ENCODE measurements at regions not wholly inside any gene's neighbourhood (a gene's known extent, or its start where the extent isn't known, plus 50 kb on each side); places are given as distances from the start of the nearest gene placed in this dataset.
"Not testable (repeated sequence)": the region's sequence is repeated elsewhere in the genome, so short reads cannot be mapped to it uniquely, and the experiment has no call there.

DNA sequence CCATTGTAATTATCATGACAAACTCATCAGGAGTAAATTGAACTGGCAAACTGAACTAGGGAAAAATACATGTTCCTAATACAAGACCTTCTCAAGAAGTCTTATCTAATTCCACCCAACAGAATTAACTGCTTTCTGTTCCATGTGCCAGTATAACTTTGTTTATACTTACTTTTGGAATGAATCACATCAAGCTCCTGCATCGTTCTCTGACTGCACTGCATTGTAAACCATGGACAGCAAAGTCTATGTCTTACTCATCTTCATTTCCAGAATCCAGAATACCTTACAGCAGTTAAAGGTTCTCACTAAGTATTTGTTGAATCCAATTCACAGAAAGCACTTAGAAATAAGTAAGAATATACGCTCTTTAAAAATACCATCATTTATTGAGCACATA, 102.8 kb downstream of the PLK2 start:
- no peak for DNase-seq

DNA sequence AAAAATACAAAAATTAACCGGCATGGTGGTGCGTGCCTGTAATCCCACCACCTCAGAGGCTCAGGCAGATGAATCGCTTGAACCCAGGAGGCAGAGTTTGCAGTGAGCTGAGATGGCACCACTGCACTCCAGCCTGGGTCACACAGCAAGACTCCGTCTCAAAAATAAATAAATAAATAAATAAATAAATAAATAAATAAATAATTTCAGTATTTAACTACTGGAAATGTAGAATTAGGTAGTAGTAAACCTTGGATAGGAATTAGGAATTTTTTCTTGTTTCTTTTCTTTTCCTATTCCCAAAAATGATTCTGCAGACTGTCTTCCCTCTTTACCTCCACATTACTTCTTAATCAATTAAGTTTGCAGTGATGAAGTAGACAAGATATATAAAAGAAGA, 103.2 kb downstream of the PLK2 start:
- no peak for DNase-seq

DNA sequence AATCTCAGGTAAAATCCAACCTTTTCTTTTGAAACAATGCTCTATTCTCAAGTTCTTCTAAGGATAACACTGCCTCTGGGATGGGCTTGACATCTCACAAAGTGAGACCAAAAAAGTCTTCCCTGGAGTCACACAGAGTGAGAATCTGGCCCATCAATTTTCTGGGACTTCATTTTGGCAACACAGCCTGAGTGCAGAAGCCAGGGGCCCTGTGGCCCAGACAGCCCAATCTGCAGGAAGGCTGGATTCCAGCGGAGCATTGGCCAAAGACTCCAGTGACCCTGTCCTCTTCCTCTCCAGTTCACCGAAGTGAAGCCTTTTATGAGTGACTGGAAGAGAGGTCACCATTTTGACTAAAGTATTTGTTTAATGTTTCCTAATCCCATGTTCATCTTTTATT, 105.1 kb downstream of the PLK2 start:
- no peak for DNase-seq

DNA sequence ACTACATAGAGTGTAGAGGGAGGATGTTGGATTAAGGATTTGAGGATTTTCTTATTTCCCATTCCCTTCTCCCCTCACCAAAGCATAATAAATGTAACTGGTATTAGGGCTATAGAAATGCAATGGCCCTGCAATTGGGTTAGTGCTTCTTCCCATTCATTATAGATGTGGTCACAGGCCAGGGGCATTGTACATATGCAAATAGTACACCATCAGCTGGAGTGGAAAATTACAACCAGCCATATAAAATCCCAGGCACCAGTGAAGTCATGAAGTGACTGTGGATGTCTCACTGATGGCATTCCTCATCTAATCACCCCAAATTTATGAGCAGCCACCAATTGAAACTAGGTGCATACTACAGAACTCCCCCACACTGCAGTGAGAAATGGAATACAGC, 105.9 kb downstream of the PLK2 start:
- no peak for DNase-seq

DNA sequence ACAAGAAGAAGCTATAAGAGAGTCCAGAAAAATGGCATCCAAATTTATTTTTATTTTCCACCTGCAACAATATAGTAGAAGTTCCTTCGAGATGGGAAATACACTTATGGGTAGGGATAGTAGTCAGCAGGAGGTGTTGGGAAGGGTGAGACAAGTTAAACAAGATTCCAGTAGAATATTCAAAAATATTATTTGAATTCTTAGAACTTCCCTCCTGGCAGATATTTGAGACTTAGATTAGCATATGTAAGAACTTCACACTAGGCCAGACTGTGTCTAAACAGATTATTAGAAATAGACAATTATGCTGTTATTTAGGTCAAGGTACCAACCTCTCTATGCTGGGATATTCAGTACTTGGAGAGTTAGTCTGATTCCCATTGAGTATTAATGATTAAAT, 108.7 kb downstream of the PLK2 start:
- DNase-seq: no peak

DNA sequence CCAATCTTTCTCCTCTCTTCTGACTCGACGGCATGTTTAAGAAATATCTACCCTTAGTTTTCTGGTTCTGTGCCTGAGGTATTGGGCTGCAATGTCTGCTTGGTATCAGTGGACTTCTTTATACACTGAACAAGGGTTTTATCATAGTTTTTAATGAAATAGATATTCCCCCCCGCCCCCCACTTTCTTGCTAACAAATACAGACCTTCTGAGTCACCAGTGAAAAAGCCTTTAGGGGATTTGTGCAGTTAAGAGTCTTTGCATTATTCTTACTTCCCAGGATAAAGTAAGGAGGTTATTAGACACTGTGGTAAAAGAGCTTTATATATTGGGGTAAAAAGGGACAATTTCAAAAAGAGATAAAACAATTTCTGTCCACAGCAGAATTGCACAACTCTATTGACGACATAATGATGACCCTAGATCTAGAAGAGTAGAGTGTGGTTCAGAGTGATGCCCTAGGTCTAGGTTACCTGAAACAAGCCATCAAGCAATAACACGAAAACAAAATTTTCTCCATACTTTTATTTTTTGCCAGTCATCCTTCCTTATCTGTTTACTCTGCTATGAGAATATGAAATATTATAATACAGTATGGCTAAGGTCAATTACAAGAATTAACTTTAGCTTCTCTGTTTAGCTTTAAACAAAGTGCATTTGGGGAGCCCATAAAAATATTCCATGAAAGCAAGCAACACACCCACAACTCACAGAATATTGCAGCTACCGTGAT, 110.7 kb downstream of the PLK2 start:
- DNase-seq: no peak

DNA sequence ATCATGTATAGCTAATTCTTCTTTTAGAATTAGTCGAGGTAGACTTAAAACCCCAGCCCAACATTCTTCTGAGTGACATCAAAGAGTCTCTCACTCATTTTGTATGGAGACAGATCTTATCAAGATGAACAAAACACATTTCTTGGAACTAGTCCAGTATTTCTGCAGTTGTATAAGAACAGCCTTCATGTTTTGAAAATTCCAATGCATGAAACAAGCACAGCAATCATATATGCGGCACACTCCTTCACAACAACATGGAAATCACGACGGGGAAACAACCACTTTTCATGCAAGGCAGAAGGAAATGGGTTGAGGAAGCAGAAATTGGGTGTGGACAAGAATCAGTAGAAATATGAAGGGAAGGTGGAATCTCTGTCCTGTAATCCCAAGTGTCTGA, 113.8 kb downstream of the PLK2 start:
- no peak for DNase-seq

DNA sequence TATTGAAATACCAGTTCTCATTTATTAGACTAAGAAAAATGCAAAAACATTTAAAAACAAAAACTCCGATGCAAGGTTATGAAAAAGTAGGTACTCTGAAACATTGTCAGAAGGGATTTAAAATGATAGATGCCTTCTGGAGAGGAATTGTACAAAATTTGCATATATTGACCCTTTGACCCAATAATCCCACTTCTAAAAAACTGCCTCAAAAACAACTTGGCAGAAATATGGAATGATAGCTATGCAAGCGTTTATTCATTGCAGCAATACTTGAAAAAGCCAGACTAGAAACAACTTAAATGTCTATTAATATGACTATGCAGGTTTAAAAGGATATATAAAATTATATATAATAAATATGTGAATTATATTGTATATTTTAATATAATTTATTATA, 118.4 kb downstream of the PLK2 start:
- DNase-seq: no peak

DNA sequence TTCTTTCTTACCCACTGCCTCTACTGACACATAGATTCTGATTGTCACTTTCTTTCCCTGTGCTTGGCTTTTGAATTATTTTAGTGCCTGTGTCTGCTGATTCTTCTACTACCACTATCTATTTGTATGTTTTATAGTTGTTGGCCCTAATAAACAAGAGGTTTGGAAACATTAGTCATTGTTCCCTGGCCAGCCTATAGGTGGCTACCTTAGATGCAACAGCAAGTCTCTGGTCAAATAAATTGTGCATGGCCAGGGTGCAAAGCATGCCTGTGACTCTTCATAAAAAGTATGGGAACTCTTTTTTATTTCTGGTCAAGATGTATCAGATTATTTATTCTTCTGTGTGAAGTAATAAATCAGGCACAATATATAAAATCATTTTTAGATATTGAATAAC, 124.4 kb downstream of the PLK2 start:
- no peak for DNase-seq

DNA sequence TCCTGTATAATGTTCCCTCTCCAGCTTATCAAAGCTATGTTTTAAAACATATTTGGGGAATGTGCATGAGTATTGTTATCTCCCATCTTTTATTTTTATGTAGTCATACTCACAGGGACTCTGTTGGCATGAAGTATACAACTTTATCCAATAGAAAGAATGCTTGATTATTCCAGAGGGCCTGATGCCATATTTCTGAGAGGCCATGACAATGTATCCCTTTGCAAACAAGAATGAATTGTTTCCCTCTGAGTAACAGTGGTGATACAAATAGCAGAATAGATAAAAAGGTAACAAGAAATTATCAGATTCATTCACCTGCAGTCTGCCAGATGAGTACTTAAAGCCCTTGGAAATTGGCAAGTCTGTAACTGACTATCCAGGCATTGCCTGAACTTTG, 125.9 kb downstream of the PLK2 start:
- DNase-seq: no peak

DNA sequence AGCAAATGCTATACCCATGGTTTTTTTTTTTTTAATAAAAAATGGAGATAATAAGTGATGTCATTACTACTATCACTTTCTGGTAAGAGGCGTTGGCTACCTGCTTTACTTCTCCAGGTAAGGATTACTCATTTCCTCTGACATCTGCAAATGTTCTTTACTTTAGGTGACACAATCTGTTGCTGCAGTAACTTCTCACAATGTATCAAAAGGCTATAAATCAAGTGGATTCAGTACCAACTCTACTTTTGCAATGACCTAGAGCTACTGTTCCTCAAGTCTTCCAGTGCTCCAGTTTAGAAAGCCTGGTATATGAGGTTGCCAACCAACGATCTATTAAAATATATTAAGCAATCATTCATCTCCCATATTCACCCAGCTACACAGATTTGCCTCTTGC, 129.1 kb downstream of the PLK2 start:
- DNase-seq: no peak

DNA sequence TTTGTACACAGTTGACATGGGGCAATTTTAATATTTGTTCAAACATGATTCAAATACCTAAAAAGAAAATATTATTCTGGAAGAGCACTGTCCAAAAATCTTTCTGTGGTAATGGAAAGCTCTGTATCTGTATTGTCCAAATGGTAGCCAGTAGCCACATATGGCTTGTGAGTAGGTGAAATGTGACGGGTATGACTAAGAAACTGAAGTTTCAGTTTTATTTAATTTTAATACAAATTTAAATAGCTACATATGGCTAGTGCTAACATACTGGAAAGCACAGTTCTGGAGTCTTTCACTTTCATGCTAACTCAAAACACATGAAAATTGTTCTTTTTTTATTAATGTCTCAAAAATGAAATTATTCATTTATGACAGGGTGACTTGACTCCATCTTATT, 132.6 kb downstream of the PLK2 start:
- DNase-seq: no peak

DNA sequence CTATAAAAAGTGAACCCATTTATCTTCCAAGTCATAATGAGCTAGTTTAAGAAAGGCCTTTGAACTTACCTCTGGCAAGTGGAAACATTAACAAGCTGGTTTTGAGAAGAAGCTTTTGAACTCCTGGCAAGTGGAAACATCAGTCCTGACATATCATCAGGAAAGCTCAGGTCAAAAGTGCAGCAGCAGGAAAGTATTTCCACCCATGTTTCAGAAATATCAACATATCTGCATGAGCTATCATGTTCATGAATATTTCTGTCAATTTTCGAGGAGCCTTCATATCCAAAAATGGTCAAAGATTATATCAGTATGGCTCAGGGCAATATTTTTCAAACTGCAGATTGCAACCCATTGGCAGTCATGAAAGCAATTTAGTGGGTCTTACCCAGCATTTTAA, 133.9 kb downstream of the PLK2 start:
- DNase-seq: no peak

DNA sequence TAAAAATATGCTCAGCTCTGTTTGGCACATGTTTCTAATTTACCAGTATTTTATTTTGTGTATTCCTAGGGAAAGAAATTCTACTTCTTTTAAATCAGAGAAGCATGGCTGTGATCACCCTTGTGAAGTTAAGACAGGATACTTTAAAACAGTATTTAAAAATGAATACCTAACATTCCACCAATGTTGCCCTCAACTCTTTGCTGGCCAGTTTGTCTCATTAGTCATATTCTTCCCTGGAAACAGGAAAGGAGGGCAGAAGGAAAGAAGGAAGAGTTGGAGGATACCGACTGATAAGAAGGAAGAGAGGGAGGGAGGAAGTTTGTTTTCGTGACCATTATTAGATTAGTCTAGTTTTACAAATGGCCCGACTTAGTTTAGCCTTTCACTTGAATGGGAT, 137.4 kb downstream of the PLK2 start:
- no peak for DNase-seq

DNA sequence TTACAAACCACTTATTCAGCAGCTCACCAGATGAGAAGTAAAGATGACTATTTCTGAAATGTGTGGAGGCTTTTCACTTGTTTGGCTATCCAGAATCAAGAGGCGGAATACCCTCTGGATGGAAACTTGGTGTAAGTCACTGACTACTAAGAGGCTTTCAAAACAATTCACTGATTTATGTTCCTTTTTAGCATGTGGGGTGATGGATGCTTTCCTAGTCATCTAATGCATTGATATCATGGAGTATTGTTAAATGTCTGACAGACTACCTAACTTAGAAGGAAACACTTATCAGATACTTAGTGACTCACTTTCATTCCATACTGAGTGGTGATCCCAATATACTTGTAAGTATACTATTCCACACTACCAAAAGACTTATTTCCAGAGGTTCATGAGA, 141.4 kb downstream of the PLK2 start:
- DNase-seq: no peak

DNA sequence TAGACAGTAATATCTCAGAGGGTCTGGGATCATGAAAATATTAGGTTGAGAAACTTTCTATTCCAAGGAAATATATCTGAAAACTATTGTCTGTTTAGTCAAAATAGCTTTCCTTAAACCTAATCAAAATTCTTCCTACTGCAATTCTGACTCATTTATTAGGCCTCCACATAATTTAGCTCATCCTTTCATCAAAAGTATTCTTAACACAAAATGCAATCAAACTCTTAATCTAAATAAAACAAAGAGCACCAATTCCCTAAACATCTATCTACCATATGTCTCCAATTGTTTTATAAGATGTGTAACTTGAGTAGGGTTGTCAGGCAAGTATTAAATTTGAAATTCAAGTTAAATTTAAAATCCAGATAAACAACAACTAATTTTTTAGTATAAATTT, 142.1 kb downstream of the PLK2 start:
- DNase-seq: no peak

DNA sequence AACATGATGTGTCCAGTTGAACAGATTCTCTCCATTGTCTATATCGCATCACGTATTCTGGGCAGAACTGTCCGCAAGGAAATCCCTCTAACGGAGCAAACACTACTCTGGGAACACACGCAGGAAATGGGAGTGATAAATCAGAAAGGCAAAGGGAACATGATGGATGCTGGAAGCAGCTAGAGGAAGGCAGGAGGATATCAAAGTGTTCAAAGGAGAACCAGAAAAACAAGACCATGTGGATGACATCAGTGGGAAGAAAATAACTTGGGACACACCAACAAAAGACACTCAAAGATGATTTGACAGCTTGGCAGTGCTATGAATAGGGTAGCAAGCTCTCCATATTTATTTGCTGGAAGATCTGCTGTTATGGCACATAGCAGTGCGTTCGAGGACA, 142.9 kb downstream of the PLK2 start:
- no peak for DNase-seq

DNA sequence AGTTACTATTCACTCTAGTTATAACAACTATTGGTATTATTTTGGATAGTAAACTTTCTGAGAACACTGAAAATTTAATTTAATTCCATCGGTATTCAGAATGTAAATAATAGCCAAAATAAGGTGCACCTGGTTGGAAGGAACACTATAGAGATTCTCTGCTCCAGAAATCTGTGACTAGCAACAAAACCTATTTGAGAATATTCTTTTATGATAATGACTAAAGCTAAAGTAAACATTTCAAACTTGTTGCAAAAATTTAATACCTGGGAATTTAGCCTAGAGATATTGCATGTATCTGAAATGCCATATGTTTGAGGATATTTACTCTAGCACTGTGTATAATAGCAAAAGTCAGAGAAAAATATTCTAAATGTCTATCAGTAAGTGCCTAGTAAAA, 144.1 kb downstream of the PLK2 start:
- DNase-seq: no peak

DNA sequence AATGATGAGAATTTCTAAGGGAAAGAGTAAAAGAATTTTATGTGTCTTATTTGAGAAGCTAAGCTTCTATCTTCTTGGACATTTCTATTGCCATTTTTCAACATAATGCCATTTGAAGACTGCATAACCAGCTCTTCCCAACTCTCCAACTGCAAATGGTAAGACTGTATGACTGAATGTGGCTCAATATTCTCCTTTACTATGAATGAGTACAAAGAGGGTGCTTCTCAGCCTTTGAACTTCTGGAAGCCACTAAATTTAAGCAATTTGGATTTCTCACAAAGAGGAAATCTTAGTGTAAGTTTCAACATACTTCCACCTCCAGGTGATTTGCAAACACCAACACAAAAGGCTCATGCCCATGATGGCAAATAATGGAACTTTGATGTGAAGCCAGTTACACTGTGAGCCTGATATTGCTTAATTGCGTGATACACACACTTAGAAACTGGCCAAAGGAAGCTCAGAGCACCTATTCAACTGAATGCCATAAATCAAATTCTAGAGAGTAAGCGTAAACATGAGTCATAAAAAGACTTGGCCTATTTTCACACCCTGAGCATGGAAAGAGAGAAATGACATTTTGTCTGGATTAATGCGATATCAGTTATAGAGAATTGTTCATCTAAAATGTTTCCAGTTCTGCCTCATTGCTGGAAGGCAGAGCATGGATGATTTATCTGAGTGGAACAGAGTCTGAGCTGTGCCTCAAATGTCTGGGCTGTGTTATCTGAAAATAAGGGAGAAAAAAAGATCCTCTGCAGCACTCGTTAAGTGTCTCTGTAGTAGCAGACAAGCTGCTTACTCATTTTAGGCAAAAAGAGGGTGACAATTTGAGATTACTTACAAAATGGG, 145.3 kb downstream of the PLK2 start:
- DNase-seq: no peak

DNA sequence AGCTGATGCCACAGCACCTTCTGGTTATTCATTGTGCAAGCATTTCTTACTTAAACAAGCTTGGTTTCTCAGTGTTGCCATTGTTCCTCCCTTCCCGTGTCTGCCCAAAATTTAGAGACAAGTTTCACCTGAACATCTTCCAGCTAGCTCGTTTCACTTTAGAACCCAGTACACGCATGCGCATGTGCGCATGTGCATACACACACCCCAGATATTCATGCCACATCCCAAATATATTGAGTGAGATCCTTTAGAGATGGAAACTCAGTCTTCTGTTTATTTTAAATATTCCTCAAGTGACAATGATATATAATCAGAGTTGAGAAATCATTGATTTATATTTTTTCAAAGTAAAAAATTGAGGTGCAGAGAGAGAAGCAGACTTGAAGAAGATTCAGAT, 147.6 kb downstream of the PLK2 start:
- DNase-seq: no peak

DNA sequence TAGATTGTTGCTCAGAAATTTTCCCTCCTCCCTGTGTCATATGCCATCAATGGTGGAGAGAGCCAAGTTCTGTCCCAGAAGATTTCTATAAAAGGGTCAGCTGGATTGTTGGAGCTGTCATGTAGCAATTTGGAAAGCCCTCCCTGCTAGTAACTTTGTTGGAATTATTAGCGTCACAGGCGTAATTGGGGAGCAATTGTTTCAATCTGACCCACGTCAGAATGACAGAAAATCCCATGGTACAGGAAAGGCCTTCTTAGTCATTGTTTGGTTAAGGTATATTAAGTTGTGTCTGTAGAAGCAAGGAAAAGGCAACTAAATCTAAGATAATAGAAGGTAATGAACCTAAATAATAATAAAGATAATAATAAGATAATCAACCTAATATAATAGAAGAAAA, 148.4 kb downstream of the PLK2 start:
- DNase-seq: no peak

DNA sequence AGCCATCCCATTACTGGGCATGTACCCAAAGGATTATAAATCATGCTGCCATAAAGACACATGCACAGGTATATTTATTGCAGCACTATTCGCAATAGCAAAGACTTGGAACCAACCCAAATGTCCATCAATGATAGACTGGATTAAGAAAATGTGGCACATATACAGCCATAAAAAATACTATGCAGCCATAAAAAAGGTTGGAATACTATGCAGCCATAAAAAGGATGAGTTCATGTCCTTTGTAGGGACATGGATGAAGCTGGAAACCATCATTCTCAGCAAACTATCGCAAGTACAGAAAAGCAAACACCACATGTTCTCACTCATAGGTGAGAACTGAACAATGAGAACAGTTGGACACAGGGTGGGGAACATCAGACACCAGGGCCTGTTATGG, 151.5 kb downstream of the PLK2 start:
- not testable (repeated sequence) for DNase-seq

DNA sequence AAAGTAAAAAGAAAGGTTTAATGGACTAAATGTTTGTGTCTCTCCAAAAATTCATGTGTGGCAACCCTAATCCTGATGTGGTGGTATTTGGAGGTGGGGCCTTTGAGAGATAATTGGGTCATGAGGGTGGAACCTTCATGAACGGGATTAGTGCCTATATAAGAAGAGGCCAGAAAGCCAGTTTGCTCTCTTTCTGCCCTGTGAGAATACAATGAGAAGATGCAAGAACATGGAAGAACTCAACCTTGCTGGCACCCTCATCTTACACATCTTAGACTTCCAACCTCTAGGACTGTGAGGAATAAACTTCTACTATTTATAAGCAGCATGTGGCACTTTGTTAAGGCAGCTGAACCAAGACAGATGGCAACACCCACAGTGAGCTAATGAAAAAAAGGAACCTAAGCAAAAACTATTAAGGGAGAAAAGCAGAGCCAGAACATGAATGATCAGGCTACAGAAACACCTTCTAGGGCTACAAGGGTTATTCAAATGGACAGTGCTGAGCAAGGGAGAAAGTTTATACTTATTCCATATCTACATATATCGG, 159.5 kb downstream of the PLK2 start:
- DNase-seq: no peak

DNA sequence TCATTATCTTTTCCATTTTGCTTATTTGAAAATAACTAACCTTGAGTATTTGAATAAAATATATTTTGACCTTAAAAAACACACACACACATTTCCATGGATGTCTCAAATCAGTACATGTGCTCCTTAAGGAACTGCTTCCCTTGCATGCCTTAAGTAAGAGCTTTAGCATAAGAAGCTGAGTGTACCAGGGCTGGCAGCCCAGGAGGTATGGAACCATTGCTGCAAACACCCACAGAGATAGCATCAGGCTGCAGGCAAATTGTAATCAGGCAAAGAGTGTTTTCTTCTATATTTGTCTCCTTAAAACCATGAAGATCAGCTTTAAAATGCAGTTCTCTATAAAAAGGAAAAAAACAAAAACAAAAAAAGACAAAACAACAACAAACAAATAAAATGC, 160.6 kb downstream of the PLK2 start:
- no peak for DNase-seq
